ENCODE measurements at regions not wholly inside any gene's neighbourhood (a gene's known extent, or its start where the extent isn't known, plus 50 kb on each side); places are given as distances from the start of the nearest gene placed in this dataset.

DNA sequence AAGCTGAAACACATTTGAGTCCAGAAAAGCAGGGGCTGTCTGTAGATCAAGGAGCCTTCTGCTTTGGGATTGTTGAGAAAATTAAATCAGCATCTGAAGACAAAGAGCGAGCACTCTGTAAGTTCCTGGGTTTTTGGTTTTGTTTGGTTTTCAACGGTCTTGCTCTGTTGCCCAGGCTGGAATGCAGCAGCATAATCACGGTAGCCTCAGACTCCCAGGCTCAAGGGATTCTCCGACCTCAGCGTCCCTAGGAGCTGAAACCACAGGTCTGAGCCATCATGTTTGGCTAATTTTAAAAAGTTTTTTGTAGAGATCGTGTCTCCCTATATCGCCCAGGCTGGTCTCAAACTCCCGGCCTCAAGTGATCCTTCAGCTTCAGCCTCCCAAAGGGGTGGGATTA is 266.5 kb upstream of the ADAMTS16 start:
- H3K4me3 ChIP-seq (ENCODE audit: low read depth, low read length): no peak overlapping the region
- TF ChIP-seq, protein P1, sequence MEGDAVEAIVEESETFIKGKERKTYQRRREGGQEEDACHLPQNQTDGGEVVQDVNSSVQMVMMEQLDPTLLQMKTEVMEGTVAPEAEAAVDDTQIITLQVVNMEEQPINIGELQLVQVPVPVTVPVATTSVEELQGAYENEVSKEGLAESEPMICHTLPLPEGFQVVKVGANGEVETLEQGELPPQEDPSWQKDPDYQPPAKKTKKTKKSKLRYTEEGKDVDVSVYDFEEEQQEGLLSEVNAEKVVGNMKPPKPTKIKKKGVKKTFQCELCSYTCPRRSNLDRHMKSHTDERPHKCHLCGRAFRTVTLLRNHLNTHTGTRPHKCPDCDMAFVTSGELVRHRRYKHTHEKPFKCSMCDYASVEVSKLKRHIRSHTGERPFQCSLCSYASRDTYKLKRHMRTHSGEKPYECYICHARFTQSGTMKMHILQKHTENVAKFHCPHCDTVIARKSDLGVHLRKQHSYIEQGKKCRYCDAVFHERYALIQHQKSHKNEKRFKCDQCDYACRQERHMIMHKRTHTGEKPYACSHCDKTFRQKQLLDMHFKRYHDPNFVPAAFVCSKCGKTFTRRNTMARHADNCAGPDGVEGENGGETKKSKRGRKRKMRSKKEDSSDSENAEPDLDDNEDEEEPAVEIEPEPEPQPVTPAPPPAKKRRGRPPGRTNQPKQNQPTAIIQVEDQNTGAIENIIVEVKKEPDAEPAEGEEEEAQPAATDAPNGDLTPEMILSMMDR (IDR thresholded peaks at IDR 0.05; ENCODE audit: low read depth, low read length): no peak
- DNase-seq (ENCODE audit: low read depth, low spot score): no peak
- in situ Hi-C loops (cut with HindIII; ENCODE audit: low sequenced_read_pairs): no loop called here

DNA sequence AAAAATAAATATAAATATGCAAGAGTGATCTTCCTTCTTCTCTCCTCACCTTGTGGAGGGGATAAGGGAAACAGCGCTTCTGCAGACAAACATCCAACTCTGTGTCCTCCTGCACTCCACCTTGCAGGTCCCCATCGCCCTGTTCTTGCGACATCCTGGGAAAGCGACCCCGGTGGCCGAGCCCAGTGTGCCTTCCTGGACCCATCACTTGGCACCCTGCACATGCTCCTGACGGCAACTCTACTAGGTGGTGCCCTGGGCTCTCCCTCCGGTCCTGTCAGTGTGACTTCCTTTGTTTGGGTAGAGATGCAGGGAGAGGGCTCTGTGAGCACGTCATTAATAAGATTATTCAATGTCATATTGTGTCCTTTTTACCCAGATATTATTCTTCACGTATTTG is 266.0 kb upstream of the ADAMTS16 start:
- no peak overlapping the region for H3K4me3 ChIP-seq (ENCODE audit: low read depth, low read length)
- DNase-seq (ENCODE audit: low read depth, low spot score): no peak
- TF ChIP-seq, protein P1 (IDR thresholded peaks at IDR 0.05; ENCODE audit: low read depth, low read length): no peak
- in situ Hi-C loops (cut with HindIII; ENCODE audit: low sequenced_read_pairs): no loop called here

GRCh38 chr5:4875942-4876341 is 264.2 kb upstream of the ADAMTS16 start:
- DNase-seq (ENCODE audit: low read depth, low spot score): no peak
- TF ChIP-seq, protein P1 (IDR thresholded peaks at IDR 0.05; ENCODE audit: low read depth, low read length): no peak
- in situ Hi-C loops (cut with HindIII; ENCODE audit: low sequenced_read_pairs): loop anchor here (25.0 kb wide), 1 partner anchor 536 kb away; the partner anchor contains the start of gene ICE1
- no peak overlapping the region for H3K4me3 ChIP-seq (ENCODE audit: low read depth, low read length)

- H3K4me3 ChIP-seq (ENCODE audit: low read depth, low read length): no peak overlapping the region
- TF ChIP-seq, protein P1 (IDR thresholded peaks at IDR 0.05; ENCODE audit: low read depth, low read length): no peak
- DNase-seq (ENCODE audit: low read depth, low spot score): no peak
- in situ Hi-C loops (cut with HindIII; ENCODE audit: low sequenced_read_pairs): loop anchor here (25.0 kb wide), 1 partner anchor 535 kb away; the partner anchor contains the start of gene ICE1
Measured at GRCh38 chr5:4876804-4877203, 263.3 kb upstream of the ADAMTS16 start.

- in situ Hi-C loops (cut with HindIII; ENCODE audit: low sequenced_read_pairs): loop anchor here (25.0 kb wide), 1 partner anchor 535 kb away; the partner anchor contains the start of gene ICE1
Measured at GRCh38 chr5:4877579-4877978, 262.6 kb upstream of the ADAMTS16 start.

GRCh38 chr5:4879075-4879474 is 261.1 kb upstream of the ADAMTS16 start:
- no peak overlapping the region for H3K4me3 ChIP-seq (ENCODE audit: low read depth, low read length)
- in situ Hi-C loops (cut with HindIII; ENCODE audit: low sequenced_read_pairs): loop anchor here (25.0 kb wide), 1 partner anchor 533 kb away; the partner anchor contains the start of gene ICE1
- no peak for DNase-seq (ENCODE audit: low read depth, low spot score)
- TF ChIP-seq, protein P1 (IDR thresholded peaks at IDR 0.05; ENCODE audit: low read depth, low read length): no peak

More at GRCh38 chr5:4877579-4877978, 262.6 kb upstream of the ADAMTS16 start:
- TF ChIP-seq, protein P1 (IDR thresholded peaks at IDR 0.05; ENCODE audit: low read depth, low read length): no peak
- no peak overlapping the region for H3K4me3 ChIP-seq (ENCODE audit: low read depth, low read length)
- no peak for DNase-seq (ENCODE audit: low read depth, low spot score)

Measured in astrocyte of the spinal cord (primary cell).